H1 (cell line): ENCODE measurements at regions not wholly inside any gene's neighbourhood (a gene's known extent, or its start where the extent isn't known, plus 50 kb on each side); places are given as distances from the start of the nearest gene placed in this dataset.

Source experiments
- CBX5 ChIP-seq: fragments of 300-800, 300-1000 bp; sonication (generic); IDR thresholded peaks from 2 replicates; pipeline ENCODE4 v1.7.1; 2016; ENCODE audit warnings: antibody characterized with exemption, low read length, low read depth
- CREB1 ChIP-seq: IDR thresholded peaks from 2 replicates; pipeline ENCODE4 v1.6.1; 2012; ENCODE audit warnings: inconsistent platforms
- CTCF ChIP-seq, 3 experiments: IDR thresholded peaks; 1 replicate in 2 of 3; 2 replicates in 1 of 3; pipeline versions ENCODE4 v1.5.1 to v1.6.1; 2011; ENCODE audit warnings: low read length in 3 of 3, mild to moderate bottlenecking in 3 of 3, inconsistent platforms in 2 of 3, low read depth in 1 of 3, moderate library complexity in 1 of 3; ENCODE audit not compliant: insufficient read depth in 1 of 3; ENCODE audit errors: control extremely low read depth in 1 of 3
- EP300 ChIP-seq, 2 experiments: IDR thresholded peaks; 1 replicate in 1 of 2; 2 replicates in 1 of 2; pipeline ENCODE4 v1.6.1; 2011 to 2012; ENCODE audit warnings: low read depth in 2 of 2, low read length in 2 of 2, mild to moderate bottlenecking in 2 of 2, borderline replicate concordance in 1 of 2, inconsistent platforms in 1 of 2, moderate library complexity in 1 of 2
- EZH2 ChIP-seq: fragments of 200-600 bp; sonication (generic); IDR thresholded peaks from 2 replicates; pipeline ENCODE4 v1.7.1; 2012; ENCODE audit warnings: low read depth, mild to moderate bottlenecking, moderate library complexity, low read length, inconsistent platforms; ENCODE audit not compliant: severe bottlenecking
- MAX ChIP-seq: IDR thresholded peaks from 2 replicates; pipeline ENCODE4 v1.6.1; 2012; ENCODE audit warnings: inconsistent platforms
- POLR2A ChIP-seq, 2 experiments: IDR thresholded peaks; 1 replicate in 1 of 2; 2 replicates in 1 of 2; pipeline ENCODE4 v1.6.1; 2011; ENCODE audit warnings: low read depth in 2 of 2, low read length in 2 of 2, mild to moderate bottlenecking in 2 of 2; ENCODE audit errors: control extremely low read depth in 1 of 2
- POLR2AphosphoS5 ChIP-seq: IDR thresholded peaks from 2 replicates; pipeline ENCODE4 v1.6.1; 2011; ENCODE audit warnings: low read depth, low read length
- POU5F1 ChIP-seq: IDR thresholded peaks from 2 replicates; pipeline ENCODE4 v1.6.1; 2011; ENCODE audit warnings: low read depth, mild to moderate bottlenecking, low read length, moderate library complexity
- TAF1 ChIP-seq: IDR thresholded peaks from 2 replicates; pipeline ENCODE4 v1.6.1; 2011; ENCODE audit warnings: mild to moderate bottlenecking, low read depth, low read length
- TEAD4 ChIP-seq: IDR thresholded peaks from 2 replicates; pipeline ENCODE4 v1.6.1; 2012; ENCODE audit warnings: low read depth, low read length, inconsistent platforms, mixed read lengths
- YY1 ChIP-seq: IDR thresholded peaks from 2 replicates; pipeline ENCODE4 v1.6.1; 2011; ENCODE audit warnings: low read depth, mild to moderate bottlenecking, low read length
- ZNF274 ChIP-seq: IDR thresholded peaks from 2 replicates; pipeline ENCODE4 v1.7.0; 2012; ENCODE audit warnings: low read length, borderline replicate concordance; ENCODE audit errors: extremely low read depth
- TF ChIP-seq, protein P1 (sequence below): IDR thresholded peaks from 2 replicates; pipeline ENCODE4 v1.6.1; 2011; ENCODE audit warnings: low read depth, mild to moderate bottlenecking, low read length; ENCODE audit not compliant: insufficient read depth

GRCh38 chr18:44213293-44213692, 467.4 kb upstream of the SETBP1 start:
- TF ChIP-seq POLR2A (IDR thresholded peaks at IDR 0.05; ENCODE audit: control extremely low read depth in 1 of 2, low read depth in 2 of 2, low read length in 2 of 2) (no peak), CREB1 (no peak), CTCF (IDR thresholded peaks at IDR 0.05; ENCODE audit: control extremely low read depth in 1 of 3, insufficient read depth in 1 of 3, low read depth in 1 of 3, low read length in 3 of 3) (no peak), POU5F1 (no peak), ZNF274 (no peak), POLR2AphosphoS5 (no peak), MAX (no peak), EZH2 (no peak), EP300 (IDR thresholded peaks at IDR 0.05; ENCODE audit: borderline replicate concordance in 1 of 2, low read depth in 2 of 2, low read length in 2 of 2) (no peak), TEAD4 (no peak), CBX5 (no peak), YY1 (no peak), TAF1 (no peak)
- TF ChIP-seq, protein P1, sequence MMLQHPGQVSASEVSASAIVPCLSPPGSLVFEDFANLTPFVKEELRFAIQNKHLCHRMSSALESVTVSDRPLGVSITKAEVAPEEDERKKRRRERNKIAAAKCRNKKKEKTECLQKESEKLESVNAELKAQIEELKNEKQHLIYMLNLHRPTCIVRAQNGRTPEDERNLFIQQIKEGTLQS: no peak
